ENCODE measurements at regions not wholly inside any gene's neighbourhood (a gene's known extent, or its start where the extent isn't known, plus 50 kb on each side); places are given as distances from the start of the nearest gene placed in this dataset.
A peak's percentile ranks its signal among the peaks of the same experiment; 100 is the strongest.

DNA sequence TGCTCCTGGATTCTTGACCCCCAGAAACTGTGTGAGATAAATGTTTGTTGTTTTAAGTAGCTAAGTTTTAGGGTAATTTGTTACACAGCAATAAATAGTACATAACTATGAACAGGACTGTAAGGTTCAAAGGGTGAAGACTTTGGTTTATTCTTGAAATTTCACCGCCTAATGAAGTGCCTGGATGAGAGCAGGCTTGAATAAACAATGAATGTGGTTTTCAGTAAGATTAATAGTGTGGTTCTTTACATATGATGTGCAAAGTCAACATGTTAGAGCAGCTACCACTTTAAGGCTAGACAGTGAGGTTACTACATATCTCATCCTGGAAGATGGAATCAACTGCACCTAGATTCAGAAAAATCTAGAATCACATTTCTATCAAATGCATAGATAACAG is 145.2 kb upstream of the BTG1 start:
- no peak overlapping the region for H3K4me3 Mint-ChIP-seq
- peaks cover 26% of the 10 kb centered on the region for H3K4me1 Mint-ChIP-seq (ENCODE audit: unreplicated experiment)
- no peaks in the 10 kb centered on the region for H3K9me3 Mint-ChIP-seq
- no peak for DNase-seq (ENCODE audit: extremely low spot score, unreplicated experiment)
- no peaks in the 10 kb centered on the region for H3K27me3 Mint-ChIP-seq
- TF ChIP-seq, protein P1, sequence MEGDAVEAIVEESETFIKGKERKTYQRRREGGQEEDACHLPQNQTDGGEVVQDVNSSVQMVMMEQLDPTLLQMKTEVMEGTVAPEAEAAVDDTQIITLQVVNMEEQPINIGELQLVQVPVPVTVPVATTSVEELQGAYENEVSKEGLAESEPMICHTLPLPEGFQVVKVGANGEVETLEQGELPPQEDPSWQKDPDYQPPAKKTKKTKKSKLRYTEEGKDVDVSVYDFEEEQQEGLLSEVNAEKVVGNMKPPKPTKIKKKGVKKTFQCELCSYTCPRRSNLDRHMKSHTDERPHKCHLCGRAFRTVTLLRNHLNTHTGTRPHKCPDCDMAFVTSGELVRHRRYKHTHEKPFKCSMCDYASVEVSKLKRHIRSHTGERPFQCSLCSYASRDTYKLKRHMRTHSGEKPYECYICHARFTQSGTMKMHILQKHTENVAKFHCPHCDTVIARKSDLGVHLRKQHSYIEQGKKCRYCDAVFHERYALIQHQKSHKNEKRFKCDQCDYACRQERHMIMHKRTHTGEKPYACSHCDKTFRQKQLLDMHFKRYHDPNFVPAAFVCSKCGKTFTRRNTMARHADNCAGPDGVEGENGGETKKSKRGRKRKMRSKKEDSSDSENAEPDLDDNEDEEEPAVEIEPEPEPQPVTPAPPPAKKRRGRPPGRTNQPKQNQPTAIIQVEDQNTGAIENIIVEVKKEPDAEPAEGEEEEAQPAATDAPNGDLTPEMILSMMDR (conservative IDR thresholded peaks at IDR 0.05): no peak
- H3K36me3 Mint-ChIP-seq: no peaks in the 10 kb centered on the region
- no peak overlapping the region for H3K27ac Mint-ChIP-seq

DNA sequence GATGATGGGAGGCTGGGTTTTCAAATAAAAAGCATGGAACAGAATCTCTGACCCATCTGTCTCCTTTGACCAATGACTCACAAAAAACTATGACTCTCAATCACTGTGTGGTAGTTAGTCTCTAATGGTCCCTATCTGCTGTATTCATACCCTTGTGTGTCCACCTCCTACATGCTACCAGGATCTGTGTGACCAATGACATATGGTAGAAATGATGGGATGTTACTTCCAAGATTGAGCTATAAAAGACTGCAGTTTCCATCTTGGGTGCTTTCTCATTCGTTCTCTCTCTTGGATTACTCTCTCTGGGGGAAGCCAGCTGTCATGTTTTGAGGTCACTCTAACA is 144.7 kb upstream of the BTG1 start:
- Mint-ChIP-seq H3K4me1 (ENCODE audit: unreplicated experiment) (peaks cover 26% of the 10 kb centered on the region), H3K9me3 (no peaks in the 10 kb centered on the region), H3K36me3 (no peaks in the 10 kb centered on the region), H3K4me3 (no peak overlapping the region), H3K27me3 (no peaks in the 10 kb centered on the region), H3K27ac (no peak overlapping the region)
- TF ChIP-seq, protein P1 (conservative IDR thresholded peaks at IDR 0.05): no peak
- DNase-seq (ENCODE audit: extremely low spot score, unreplicated experiment): no peak

DNA sequence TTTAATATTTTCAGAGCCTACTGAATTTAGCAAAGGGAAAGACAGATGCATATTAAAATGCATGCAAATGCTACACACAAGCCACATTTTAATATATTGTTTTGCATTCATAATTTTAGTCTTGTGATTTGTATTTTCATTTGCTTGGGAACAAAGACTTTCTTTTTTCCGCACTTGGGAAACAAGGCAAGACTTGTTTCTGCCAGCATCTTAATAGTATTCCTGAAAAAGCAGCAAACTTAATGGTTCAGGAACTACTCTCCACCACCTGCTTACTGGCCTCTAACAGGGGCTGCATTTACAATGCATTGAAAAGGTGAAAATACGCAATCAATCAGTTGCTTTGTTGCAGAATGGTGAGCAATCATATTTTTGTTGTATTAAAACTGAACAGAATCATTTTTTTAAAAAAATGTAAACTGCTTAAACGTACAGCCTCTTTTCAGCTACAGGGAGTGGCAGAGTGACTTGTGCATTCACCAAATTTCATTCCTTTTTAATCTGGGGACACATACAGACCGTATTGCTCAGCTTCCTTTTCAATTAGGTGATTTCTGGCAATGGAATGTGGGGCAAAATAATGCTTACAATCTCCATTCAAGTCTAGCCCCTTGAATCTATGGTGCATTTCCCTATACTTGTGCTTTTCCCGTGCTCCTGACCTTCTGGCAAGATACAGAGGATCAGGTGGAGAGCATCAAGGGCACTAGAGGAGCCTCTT is 144.1 kb upstream of the BTG1 start:
- Mint-ChIP-seq H3K9me3 (no peaks in the 10 kb centered on the region), H3K4me1 (ENCODE audit: unreplicated experiment) (peaks cover 24% of the 10 kb centered on the region), H3K27me3 (no peaks in the 10 kb centered on the region), H3K36me3 (no peaks in the 10 kb centered on the region), H3K4me3 (no peak overlapping the region), H3K27ac (no peak overlapping the region)
- no peak for DNase-seq (ENCODE audit: extremely low spot score, unreplicated experiment)
- TF ChIP-seq, protein P1 (conservative IDR thresholded peaks at IDR 0.05): no peak

DNA sequence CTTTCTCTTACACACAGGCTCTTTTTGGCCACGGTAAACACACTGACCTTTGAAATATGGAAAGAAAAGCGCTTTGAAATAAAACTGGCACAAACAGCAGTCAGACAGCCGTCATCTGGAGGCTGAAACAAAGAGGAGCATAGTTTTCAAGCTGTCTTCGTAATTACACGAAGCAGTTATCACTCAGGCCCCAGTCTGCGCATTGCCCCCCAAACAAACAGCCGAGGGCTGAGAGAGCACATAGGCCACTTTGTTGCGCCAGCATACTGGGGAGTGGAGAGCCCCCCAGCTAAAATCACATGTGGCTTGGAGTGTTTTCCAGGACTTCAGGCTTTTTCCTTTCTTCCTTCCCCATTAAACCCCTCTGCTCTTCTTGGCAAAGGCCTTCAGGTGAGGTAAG is 142.9 kb upstream of the BTG1 start:
- H3K27ac Mint-ChIP-seq: no peak overlapping the region
- no peak overlapping the region for H3K4me3 Mint-ChIP-seq
- H3K36me3 Mint-ChIP-seq: no peaks in the 10 kb centered on the region
- no peak for DNase-seq (ENCODE audit: extremely low spot score, unreplicated experiment)
- H3K27me3 Mint-ChIP-seq: no peaks in the 10 kb centered on the region
- H3K4me1 Mint-ChIP-seq (ENCODE audit: unreplicated experiment): peaks cover 23% of the 10 kb centered on the region
- H3K9me3 Mint-ChIP-seq: no peaks in the 10 kb centered on the region
- TF ChIP-seq, protein P1 (conservative IDR thresholded peaks at IDR 0.05): no peak

DNA sequence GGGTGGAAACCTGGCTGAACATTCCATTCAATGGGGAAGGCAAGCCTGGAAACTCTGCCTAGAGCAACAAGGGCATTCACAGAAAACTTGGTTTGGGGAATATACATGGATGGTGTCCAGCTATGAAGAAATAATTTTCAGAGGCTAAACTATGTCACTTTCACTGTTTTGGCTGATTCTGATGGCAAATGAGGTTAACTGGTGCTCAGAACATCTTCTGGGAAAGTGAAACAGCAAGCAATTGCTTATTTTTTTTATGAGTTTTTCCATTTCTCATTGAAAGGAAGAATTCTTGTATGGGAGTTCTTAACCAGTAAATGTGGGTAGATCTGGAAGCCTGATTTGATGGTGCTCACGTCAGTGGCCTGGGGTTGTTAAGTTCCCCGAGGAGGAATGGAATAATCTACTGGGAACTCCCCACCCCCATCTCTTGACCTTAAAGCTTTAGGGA is 132.8 kb upstream of the BTG1 start:
- Mint-ChIP-seq H3K9me3 (no peaks in the 10 kb centered on the region), H3K27me3 (peaks cover 8% of the 10 kb centered on the region), H3K4me1 (ENCODE audit: unreplicated experiment) (peaks cover 20% of the 10 kb centered on the region), H3K4me3 (peak overlapping the region; percentile 30), H3K27ac (no peak overlapping the region), H3K36me3 (no peaks in the 10 kb centered on the region)
- DNase-seq (ENCODE audit: extremely low spot score, unreplicated experiment): no peak
- TF ChIP-seq, protein P1 (conservative IDR thresholded peaks at IDR 0.05): no peak

Measured in type B pancreatic cell (in vitro differentiated cells).